A673 (cell line): ENCODE measurements at regions not wholly inside any gene's neighbourhood (a gene's known extent, or its start where the extent isn't known, plus 50 kb on each side); places are given as distances from the start of the nearest gene placed in this dataset.

Source experiments
- EZH2 ChIP-seq: fragments of 200-600 bp; sonication (generic); IDR thresholded peaks from 2 replicates; pipeline ENCODE4 v1.6.1; 2017; ENCODE audit warnings: borderline replicate concordance, low read depth, mild to moderate bottlenecking, mixed read lengths, antibody characterized with exemption, low read length; ENCODE audit not compliant: poor library complexity, severe bottlenecking
- TF ChIP-seq, protein P1 (sequence below): fragments of 300-800, 200-600 bp; sonication (generic); conservative IDR thresholded peaks from 2 replicates; pipeline ENCODE4 v1.5.1; 2017; ENCODE audit warnings: low read depth, mild to moderate bottlenecking, antibody characterized with exemption, low read length, moderate library complexity, mixed read lengths

DNA sequence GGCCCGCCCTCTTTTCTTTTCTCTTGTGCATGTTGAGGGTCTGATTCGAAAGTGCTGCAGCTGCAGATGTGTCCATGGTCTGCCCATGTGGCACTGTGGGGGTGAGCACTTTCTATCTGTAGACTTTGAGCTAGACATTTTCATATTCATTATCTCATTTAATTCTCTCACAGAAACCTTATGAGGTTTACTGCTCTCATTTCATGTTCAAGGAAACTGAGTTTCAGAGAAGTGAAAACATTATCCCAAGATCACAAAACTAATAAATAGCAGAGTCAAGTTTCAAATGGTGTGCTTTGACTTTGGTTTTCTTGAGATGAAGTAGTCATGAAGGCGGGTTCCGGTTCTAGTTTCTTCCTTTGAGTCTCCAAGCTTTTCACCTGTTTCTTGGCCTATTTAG lies 536.5 kb upstream of the ZNF462 start:
- TF ChIP-seq, protein P1, sequence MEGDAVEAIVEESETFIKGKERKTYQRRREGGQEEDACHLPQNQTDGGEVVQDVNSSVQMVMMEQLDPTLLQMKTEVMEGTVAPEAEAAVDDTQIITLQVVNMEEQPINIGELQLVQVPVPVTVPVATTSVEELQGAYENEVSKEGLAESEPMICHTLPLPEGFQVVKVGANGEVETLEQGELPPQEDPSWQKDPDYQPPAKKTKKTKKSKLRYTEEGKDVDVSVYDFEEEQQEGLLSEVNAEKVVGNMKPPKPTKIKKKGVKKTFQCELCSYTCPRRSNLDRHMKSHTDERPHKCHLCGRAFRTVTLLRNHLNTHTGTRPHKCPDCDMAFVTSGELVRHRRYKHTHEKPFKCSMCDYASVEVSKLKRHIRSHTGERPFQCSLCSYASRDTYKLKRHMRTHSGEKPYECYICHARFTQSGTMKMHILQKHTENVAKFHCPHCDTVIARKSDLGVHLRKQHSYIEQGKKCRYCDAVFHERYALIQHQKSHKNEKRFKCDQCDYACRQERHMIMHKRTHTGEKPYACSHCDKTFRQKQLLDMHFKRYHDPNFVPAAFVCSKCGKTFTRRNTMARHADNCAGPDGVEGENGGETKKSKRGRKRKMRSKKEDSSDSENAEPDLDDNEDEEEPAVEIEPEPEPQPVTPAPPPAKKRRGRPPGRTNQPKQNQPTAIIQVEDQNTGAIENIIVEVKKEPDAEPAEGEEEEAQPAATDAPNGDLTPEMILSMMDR, result no peak
- no peak for TF ChIP-seq EZH2
